Left renal cortex interstitium (tissue), 4 donors: ENCODE measurements at regions not wholly inside any gene's neighbourhood (a gene's known extent, or its start where the extent isn't known, plus 50 kb on each side); places are given as distances from the start of the nearest gene placed in this dataset.
"Not testable (repeated sequence)": the region's sequence is repeated elsewhere in the genome, so short reads cannot be mapped to it uniquely, and the experiment has no call there.

Source experiments
- DNase-seq, 4 donors: peaks; one replicate each; pipeline ENCODE4 v3.0.0-alpha.2; 2013; ENCODE audit warnings: low read depth in 4 of 4, low spot score in 2 of 4, missing footprints in 1 of 4

DNA sequence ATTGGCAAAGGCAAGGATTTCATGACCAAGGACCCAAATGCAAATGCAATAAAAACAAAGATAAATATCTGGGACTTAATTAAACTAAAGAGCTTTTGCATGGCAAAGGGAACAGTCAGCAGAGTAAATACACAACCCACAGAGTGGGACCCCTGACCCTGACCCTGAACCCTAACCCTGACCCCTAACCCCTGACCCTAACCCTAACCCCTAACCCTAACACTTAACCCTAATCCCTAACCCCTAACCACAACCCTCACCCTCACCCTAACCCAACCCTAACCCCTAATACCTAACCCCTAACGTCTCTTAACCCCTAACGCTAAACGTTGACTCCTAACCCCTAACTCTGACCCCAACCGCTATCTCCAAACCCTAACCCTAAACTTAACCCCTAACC lies 673.1 kb upstream of the DEFB115 start:
- DNase-seq, result not testable (repeated sequence)

DNA sequence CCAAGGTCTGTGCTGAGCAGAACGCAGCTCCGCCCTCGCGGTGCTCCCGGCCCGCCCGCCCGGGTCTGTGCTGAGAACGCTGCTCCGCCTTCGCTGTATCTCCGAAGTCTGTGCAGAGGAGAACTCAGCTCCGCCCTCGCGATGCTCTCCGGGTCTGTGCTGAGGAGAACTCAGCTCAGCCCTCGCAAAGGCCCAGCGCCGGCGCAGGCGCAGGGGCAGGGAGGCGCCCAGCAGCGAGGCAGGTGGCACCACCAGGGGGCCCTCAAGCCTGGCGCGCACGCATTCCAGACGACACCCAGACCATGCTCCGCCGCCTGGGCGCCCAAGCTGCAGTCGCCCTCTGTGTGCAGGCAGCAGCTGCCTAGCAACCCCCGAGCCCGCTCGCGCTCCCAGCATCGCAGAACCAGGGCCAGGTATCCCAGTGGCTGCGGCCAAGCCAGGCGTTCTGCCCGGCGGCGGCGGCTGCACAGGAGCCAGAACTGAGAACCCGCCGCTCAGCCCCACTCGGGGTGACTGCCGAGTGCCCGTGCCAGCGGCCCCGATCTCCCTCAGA lies 672.1 kb upstream of the DEFB115 start:
- peak in 2 of 4 donors; percentile 6 to 69 for DNase-seq

DNA sequence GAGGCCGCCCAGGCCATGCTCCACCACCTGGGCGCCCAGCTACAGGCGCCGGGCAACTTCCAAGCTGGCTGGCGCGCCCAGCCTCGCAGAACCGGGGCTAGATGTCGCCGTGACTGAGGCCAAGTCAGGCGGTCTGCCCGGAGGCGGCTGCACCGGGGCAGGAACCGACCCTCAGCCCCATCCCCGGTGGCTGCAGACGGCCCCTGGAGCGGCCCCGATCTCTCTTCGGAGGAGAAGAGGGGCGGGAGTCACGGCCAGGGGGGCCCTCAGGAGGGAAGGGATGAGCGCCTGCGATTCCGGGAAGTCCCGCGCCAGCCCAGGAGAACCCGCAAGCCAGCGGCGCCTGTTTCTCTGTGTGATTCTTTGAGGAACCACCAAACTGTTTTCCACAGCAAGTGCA lies 671.3 kb upstream of the DEFB115 start:
- not testable (repeated sequence) for DNase-seq

DNA sequence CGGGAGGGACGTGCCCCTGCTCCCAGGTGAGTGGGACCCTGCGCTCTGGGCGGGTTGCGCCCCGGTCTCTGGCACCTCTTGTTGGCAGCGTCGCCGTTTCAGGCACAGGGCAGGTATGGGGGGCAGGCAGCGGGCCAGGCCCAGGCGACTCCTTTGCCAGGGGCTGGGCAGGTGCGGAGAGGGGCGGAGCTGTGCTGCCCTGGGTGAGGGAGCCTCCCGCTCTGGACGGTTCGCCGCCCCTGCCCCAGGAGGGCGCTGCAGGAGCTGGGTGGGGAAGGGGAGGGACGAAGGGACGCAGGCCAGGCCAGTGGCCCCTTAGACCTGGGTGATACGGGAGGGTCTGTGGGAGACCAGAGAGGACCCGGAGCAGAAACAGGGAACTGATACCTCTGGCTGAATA lies 663.9 kb upstream of the DEFB115 start:
- no peak for DNase-seq

DNA sequence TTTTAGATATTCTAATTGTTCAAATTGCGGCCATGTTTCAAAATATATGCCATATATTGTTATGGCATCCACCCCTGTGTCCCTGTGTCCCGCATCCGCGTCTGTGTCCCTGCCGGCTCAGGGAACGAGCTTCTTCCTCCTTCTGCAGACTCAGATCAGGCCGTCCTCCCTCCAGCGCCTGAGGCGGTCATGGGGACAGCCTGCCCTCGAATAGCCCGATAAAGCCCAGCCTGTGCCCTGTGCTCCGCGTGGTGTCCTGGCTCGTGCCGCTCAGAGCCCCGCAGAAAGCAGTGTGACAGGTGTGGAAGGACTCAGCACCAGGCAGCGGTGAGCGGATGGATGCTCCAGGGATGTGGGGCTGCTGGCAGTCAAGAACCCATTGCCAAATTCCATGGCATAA lies 663.4 kb upstream of the DEFB115 start:
- DNase-seq, result no peak

DNA sequence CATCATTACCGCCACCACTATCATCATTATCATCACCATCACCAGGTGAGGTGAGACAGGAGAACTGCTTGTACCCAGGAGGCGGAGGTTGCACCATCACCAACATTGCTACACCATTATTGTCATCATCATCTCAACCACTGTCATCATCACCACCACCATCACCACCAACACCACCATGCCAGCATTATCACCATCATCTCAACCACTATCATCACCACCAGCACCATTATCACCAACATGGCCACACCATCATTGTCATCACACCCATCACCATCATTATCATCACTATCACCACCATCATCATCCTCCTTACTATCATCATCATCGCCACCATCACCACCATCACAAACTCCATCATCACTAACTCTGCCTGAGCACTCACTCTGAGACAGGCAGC lies 661.8 kb upstream of the DEFB115 start:
- DNase-seq, result no peak

DNA sequence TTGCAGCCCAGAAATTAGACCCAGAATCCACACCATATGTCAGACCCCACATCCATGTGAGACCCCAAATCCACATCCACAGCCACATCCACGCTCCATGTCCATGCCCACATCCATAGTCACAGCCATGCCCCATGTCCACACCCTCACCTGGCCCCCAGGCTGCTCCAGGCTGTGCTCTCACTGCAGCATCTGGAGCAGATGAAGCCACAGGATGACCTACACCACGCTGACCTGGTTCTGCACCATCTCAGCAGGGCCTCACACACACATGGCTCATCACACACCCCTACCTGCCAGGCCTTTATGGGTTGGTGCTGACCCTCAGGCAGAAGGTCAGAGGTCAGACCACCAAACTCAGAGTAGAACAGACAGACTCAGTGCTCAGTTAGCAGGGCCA lies 660.0 kb upstream of the DEFB115 start:
- DNase-seq, result not testable (repeated sequence)

DNA sequence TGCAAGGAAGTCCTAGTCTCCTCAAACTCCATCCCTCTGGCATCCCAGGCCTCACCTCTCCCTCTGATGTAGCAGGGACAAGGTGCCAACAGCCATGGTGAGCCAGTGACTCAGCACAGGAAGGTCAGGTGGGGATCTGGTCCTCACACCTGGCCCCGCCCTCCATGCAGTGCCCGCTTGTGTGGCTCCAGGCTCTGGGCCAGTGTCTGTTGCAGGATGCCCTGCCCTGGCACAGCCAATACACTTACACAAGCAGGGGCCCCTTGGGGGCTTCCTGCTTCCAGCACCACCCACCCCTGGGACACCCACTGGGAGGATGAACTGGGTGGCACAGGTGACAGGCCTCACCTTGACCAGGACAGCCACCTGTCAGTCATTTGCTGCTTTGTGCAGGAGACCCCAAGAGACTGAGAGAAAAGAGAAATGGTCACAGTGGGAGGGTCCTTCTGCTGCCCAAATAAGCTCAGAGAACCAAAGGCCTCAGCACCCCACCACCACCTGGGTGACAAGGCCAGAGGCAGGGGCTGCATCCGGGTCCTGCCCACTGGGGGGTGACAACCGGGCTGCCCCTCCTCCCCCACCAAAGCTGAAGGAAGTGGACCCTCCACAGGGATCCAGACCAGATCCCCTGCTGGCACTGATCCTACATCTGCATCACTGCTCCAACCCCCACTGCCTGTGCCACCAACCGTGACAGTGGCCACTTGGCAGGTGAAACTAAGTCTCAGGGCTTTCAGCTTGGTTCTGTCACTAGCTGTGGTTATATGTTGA lies 658.8 kb upstream of the DEFB115 start:
- no peak for DNase-seq

DNA sequence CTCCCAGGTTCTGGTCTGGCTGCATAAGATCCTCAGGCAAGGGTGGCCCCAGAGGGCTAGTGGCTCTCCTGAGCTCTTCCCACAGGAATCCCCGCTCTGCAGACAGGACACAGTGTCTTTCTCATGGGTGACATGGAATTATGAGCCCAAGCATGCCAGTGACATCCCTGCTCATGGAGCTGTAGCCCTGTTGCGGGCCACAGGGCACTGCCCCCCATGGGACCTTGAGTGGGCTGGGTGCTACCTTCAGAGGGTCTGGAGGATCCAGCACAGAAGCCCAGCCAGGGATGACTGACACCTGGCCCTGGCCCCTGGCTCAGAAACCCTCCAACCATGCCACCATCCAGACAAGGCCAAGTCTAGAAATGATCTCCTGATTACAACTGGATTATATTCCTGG lies 657.5 kb upstream of the DEFB115 start:
- DNase-seq, result no peak

DNA sequence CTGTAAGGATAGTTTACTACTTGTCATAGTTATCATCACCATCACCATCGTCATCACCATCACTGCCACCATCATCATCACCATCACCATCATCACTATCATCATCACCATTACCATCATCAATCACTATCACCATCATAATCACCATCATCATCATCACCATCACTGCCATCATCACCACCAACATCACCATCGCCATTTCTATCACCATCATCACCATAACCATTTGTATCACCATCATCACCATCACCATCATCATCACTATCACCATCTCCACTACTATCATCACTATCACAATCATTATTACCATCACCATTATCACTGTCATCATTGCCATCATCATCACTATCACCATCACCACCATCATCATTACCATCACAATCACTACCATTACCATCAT lies 655.5 kb upstream of the DEFB115 start:
- no peak for DNase-seq

DNA sequence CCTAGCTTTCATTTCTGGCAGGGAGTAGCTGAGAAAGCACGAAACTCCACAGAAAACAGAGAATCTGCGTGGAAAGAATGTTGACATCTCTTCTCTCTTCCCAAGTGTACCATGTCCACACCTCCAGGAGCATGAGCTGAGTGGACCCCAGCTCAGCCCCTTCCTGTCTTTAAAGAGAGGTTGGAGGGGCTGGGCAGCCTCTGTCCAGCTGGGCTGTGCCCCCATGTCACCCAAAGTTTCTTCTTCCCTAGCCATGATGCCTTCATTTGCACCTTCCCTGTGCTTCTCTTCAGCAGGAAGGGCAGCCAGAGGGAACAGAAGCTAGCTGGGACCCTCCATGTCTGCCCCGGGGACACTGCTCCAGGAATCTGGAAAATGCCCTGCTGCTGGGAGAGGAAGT lies 655.0 kb upstream of the DEFB115 start:
- DNase-seq, result no peak

DNA sequence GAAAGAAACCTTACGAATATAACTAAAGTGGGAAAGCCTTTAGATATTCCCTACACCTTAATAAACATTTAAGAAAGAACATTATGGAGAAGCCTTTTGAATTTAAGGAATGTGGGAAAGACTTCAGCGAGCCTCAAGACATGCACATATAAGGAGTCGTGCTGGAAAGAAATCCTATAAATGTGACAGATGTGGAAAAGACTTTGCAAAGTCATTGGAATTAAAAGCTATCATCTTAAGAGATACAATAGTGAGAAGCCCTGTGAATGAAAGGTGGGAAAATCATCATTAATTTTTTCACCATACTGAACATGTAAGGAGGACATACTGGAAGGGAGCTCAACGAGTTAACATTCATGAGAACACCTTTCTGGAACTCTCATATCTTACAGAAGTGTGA lies 650.5 kb upstream of the DEFB115 start:
- DNase-seq, result no peak

DNA sequence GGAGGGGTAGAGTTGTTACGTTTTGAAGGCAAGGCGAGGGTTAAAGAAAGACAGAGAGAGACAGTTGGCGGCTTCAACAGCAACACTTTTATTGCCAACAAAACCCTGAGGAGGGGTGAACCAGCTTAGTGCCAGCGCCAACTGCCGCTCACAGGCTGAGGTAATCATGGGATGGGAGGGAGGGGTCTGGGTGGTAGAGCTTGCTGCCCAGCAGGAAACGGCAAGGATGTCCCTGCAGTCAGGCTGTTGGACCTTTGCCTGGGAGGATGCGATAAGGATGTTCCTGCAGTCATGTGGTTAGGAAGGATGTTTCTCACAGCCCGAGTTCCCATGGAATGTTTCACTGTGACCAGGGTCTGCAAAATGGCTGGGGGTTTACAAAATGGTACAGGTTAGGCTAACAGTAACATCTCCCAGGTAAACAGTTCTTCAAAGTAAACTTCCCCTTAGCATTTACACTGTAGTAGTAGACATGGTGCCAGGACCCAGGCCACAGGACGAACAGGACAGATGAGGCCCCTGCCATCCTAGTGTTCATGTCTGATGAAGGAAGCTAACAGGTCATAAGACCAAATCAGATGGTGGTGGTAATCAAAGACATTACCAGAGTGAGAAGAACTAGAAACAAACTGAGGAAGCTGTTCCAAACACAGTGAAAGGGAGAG lies 647.3 kb upstream of the DEFB115 start:
- no peak for DNase-seq

DNA sequence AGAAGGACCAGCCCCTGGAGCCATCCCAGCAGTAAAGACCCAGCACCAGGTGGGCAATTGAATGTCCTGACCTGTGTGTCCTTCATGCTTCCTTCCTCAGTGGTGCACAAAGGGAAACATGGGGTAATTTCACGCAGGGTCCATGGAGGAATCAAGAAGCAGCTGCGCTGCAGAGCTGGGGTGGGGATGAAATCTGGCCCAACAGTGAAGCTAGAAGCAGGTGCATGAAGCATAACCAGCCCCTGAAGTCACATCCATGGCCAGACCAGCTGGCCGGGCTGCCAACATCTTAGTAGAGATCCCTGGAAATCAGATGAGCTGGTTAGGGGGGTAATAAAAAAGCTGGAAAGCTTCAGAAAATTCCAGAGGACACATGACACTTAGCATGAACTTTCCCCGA lies 646.7 kb upstream of the DEFB115 start:
- DNase-seq, result no peak

DNA sequence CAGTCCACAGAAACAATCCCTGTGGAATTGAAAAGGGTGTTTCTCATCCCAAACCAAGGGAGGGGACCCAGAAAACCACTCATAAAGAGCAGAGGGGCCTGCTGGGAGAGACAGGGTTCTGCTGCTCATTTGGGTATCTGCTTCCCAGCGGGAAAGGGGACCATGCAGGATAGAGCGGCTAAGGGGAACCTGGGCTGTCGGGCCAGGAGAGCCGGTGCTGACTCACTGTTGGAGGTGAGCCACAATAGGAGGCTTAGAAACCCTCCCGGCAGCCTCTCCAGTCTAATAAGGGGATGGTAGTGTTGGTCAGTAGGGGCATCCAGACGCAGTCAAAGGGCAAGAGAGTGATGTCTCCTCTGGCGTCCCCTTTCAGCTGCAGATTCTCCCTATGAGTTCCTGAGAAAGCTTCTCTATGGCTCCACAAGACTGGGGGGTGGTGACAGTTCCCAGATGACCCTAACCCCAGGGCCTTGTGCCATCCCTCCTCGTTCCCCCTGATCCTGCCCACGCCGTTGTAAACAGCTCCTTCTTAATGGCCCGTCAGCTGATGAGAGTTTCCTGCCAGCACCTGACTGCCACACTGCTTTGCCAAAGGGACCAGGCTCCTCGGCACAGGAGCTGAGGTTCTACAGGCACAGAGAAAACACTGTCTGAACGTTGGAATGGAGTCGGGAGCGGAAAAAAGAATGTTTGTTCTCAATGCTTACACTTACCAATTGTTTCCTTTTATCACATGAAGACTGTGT lies 646.1 kb upstream of the DEFB115 start:
- DNase-seq, result no peak

DNA sequence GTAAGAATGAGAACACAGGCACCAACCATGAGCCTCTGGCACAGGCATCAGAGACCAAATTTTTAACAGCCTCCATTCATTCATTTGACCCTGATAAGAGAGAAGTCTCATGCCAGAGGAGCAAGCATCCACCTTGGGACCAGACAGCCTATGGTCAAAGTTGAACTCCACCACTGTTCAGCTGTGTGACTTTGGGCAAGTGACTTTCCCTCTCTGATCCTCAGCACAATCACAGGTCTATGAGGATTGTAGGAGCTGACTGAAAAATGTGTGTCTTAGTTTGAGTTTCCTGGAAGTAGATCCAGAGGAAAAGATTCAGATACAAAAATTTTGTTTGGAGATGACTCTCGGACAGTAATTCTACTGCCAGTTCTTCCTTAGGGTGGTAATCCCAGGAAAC lies 645.1 kb upstream of the DEFB115 start:
- no peak for DNase-seq

DNA sequence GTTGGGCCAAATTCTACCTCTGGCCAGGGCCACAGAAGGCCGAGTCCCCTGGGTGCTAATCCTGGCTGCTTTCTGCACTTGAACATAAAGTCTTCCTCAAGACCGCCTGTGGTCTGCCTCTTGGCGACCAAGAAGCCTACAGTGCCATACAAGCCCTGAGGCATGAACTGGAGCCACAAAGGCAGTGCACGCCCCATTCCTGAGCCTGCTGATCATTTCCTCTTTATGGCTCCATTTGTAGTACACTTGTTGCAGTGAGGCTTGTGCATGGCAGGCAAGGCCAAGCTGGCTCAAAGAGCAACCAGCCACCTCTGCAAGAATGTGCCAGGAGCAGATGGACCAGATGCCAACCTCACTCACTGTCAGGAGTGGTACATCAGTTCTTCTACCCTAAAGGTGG lies 636.1 kb upstream of the DEFB115 start:
- not testable (repeated sequence) for DNase-seq

DNA sequence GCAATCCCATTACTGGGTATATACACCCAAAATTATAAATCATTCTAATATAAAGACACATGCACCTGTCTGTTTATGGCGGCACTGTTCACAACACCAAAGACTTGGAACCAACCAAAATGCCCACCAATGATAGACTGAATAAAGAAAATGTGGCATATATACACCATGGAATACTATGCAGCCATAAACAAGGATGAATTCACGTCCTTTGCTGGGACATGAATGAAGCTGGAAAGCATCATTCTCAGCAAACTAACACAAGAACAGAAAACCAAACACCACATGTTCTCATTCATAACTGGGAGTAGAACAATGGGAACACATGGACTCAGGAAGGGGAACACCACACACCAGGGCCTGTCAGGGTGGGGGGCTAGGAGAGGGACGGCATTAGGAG lies 633.2 kb upstream of the DEFB115 start:
- not testable (repeated sequence) for DNase-seq

DNA sequence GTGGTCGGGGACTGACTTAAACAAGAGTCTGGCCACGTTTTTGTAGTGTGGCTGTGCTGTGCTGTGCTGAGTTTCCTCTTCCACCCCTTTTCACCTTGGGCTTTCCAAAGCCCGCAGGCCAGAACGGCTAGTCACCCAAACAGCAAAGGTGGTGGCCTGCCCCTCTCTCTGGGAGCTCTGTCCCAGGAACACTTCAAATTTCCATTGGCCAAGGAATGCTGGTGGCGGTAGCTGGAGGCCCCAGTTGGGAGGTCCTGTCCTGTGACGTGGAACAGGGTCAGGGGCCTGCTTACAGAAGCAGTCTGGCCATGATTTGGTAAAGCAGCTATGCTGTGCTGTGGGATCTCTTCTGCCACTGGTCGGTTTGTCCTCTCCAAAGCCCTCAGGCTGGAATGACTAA lies 628.1 kb upstream of the DEFB115 start:
- not testable (repeated sequence) for DNase-seq

DNA sequence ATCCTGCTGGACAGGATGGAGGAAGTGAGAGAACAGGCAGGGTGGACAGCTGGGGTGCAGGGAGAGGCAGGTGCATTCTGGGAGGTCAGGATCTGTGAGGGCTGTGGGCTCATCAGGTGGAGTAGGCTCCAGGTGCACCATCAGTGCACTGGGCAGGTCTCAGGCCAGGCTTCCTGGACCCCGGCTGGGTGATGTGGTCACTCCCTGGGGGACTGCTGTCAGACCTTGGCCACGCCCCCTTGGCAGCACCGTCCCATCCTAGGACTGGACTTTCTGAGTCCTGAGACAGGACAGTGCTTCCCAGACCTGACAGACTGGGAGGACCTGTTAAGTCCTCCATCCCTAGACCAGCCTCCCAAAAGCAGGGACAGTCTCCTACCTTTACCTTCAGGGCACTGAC lies 626.7 kb upstream of the DEFB115 start:
- no peak for DNase-seq

DNA sequence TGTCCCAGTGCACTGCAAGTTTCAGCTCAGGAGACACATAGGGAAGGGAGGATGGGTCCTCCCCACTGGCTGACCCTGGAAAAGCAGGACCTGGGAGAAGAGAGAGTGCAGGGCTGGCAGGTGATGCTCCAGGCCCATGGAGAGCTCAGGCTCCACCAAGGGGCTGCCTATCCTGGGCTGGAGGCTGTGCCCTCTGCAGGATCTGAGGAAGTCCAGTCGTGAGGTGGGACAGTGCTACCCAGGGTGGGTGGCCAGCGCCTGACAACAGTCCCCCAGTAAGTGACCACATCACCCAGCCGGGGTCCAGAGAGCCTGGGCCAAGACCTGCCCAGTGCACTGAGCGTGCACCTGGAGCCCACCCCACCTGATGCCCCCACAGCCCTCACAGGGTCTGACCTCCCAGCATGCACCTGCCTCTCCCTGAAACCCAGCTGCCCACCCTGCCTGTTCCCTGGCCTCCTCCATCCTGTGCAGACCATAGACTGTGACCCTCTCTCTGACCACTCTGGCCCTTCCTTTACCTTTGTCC lies 626.1 kb upstream of the DEFB115 start:
- DNase-seq, result not testable (repeated sequence)
